A673 (cell line): ENCODE measurements at regions not wholly inside any gene's neighbourhood (a gene's known extent, or its start where the extent isn't known, plus 50 kb on each side); places are given as distances from the start of the nearest gene placed in this dataset.

Experiments used
- BruUV-seq: library from RNA; stranded (reverse); fragments of 400-500 nt; replicated peaks from 2 replicates; lab custom pipeline; 2021; lab: Mats Ljungman, UMichigan
- CTCF ChIA-PET: fragments of 300-600 bp; sonication (Branson Sonifier 250); formaldehyde crosslinking; loops from one replicate; lab custom pipeline; 2022; ENCODE audit warnings: antibody characterized with exemption; lab: Charles Lee
- POLR2A ChIA-PET: fragments of 300-600 bp; sonication (Branson Sonifier 250); formaldehyde crosslinking; loops from one replicate; lab custom pipeline; 2022; ENCODE audit warnings: antibody characterized with exemption; ENCODE audit not compliant: low non-redundant PET; lab: Charles Lee
- DNase-seq: peaks from one replicate; pipeline ENCODE4 v3.0.0-alpha.2; 2015; ENCODE audit warnings: low spot score
- H3K27ac ChIP-seq: fragments of 200-600 bp; sonication (generic); 2 replicates; pipeline ENCODE4 v1.5.1; 2016; ENCODE audit warnings: mixed run types, low read depth, mild to moderate bottlenecking, mixed read lengths, antibody characterized with exemption, low read length; ENCODE audit not compliant: poor library complexity, severe bottlenecking
- H3K27me3 ChIP-seq: fragments of 200-600 bp; sonication (generic); replicated peaks from 2 replicates; pipeline ENCODE4 v1.6.1; 2017; ENCODE audit warnings: mixed run types, low read depth, mild to moderate bottlenecking, mixed read lengths, antibody characterized with exemption, low read length; ENCODE audit not compliant: insufficient read depth, poor library complexity
- H3K36me3 ChIP-seq: fragments of 200-600 bp; sonication (generic); 2 replicates; pipeline ENCODE4 v1.6.1; 2016; ENCODE audit warnings: mixed run types, mild to moderate bottlenecking, mixed read lengths, antibody characterized with exemption, low read length; ENCODE audit not compliant: insufficient read depth, poor library complexity, severe bottlenecking
- H3K4me1 ChIP-seq: fragments of 200-600 bp; sonication (generic); 2 replicates; pipeline ENCODE4 v1.6.1; 2017; ENCODE audit warnings: mixed run types, mild to moderate bottlenecking, mixed read lengths, antibody characterized with exemption, low read length; ENCODE audit not compliant: insufficient read depth, poor library complexity, severe bottlenecking
- H3K4me3 ChIP-seq: fragments of 200-600 bp; sonication (generic); 2 replicates; pipeline ENCODE4 v1.5.1; 2016; ENCODE audit warnings: low read depth, mixed run types, mild to moderate bottlenecking, mixed read lengths, low read length; ENCODE audit not compliant: poor library complexity, severe bottlenecking
- H3K9me3 ChIP-seq: fragments of 200-600 bp; sonication (generic); 2 replicates; pipeline ENCODE4 v1.6.1; 2016; ENCODE audit warnings: mixed run types, low read depth, mild to moderate bottlenecking, mixed read lengths, antibody characterized with exemption, low read length; ENCODE audit not compliant: poor library complexity, severe bottlenecking
- CTCF ChIP-seq: fragments of 300-800, 200-600 bp; sonication (generic); conservative IDR thresholded peaks from 2 replicates; pipeline ENCODE4 v1.5.1; 2017; ENCODE audit warnings: low read depth, mild to moderate bottlenecking, antibody characterized with exemption, low read length, moderate library complexity, mixed read lengths
- EZH2 ChIP-seq: fragments of 200-600 bp; sonication (generic); IDR thresholded peaks from 2 replicates; pipeline ENCODE4 v1.6.1; 2017; ENCODE audit warnings: borderline replicate concordance, low read depth, mild to moderate bottlenecking, mixed read lengths, antibody characterized with exemption, low read length; ENCODE audit not compliant: poor library complexity, severe bottlenecking
- intact Hi-C: fragments of 100-400 bp; cut with micrococcal nuclease; formaldehyde crosslinking; loops from one replicate; pipeline ENCODE4 v1.10.0; 2022; ENCODE audit not compliant: unreplicated experiment

GRCh38 chr16:64440005-64440404 is 681.9 kb downstream of the CDH11 start:
- intact Hi-C loops, result no loop called here
- Histone ChIP-seq H3K36me3 (no peaks in the 10 kb centered on the region), H3K9me3 (no peaks in the 10 kb centered on the region), H3K4me1 (no peaks in the 10 kb centered on the region), H3K27me3 (no peaks in the 10 kb centered on the region), H3K27ac (no peak overlapping the region), H3K4me3 (no peak overlapping the region)
- no peak for DNase-seq
- TF ChIP-seq CTCF, result no peak
- TF ChIP-seq EZH2, result no peak
- CTCF ChIA-PET, result no interaction called here
- BruUV-seq, result no TSS peak
- POLR2A ChIA-PET, result no interaction called here

- intact Hi-C loops, result no loop called here
- Histone ChIP-seq H3K27ac (no peak overlapping the region), H3K4me3 (no peak overlapping the region), H3K4me1 (no peaks in the 10 kb centered on the region), H3K27me3 (no peaks in the 10 kb centered on the region), H3K36me3 (no peaks in the 10 kb centered on the region), H3K9me3 (peaks cover 4% of the 10 kb centered on the region)
- TF ChIP-seq CTCF (no peak), EZH2 (no peak)
- DNase-seq, result no peak
- no TSS peak for BruUV-seq
- ChIA-PET POLR2A (no interaction called here), CTCF (no interaction called here)
These were observed 684.0 kb downstream of the CDH11 start for GRCh38 chr16:64437706-64438324.

GRCh38 chr16:64434526-64435069 is 687.3 kb downstream of the CDH11 start:
- no peaks in the 10 kb centered on the region for H3K4me1 ChIP-seq
- no peak overlapping the region for H3K27ac ChIP-seq
- no peak overlapping the region for H3K4me3 ChIP-seq
- no TSS peak for BruUV-seq
- no peaks in the 10 kb centered on the region for H3K27me3 ChIP-seq
- peaks cover 6% of the 10 kb centered on the region for H3K9me3 ChIP-seq
- H3K36me3 ChIP-seq, result no peaks in the 10 kb centered on the region
- CTCF ChIA-PET, result no interaction called here
- intact Hi-C loops, result no loop called here
- TF ChIP-seq EZH2 (no peak), CTCF (no peak)
- POLR2A ChIA-PET, result no interaction called here
- no peak for DNase-seq
